ENCODE measurements at regions not wholly inside any gene's neighbourhood (a gene's known extent, or its start where the extent isn't known, plus 50 kb on each side); places are given as distances from the start of the nearest gene placed in this dataset.

GRCh38 chr18:73079920-73080319 lies 212.1 kb upstream of the NETO1 start:
- DNase-seq (ENCODE audit: low read depth in 2 of 2), result no peak
- H3K27ac ChIP-seq (ENCODE audit: insufficient read depth, low read length), result no peak overlapping the region
- H3K27me3 ChIP-seq (ENCODE audit: control insufficient read depth, insufficient read depth, low read length), result no peaks in the 10 kb centered on the region
- no peak overlapping the region for H2AFZ ChIP-seq (ENCODE audit: low read length)
- no peaks in the 10 kb centered on the region for H4K20me1 ChIP-seq (ENCODE audit: control insufficient read depth, extremely low read depth, insufficient read depth, low read length)
- H3K4me3 ChIP-seq (replicated peaks in 1 of 4; ENCODE audit: control extremely low read depth in 1 of 4, insufficient read depth in 1 of 4, low read depth in 3 of 4, low read length in 4 of 4), result no peak overlapping the region
- H3K4me2 ChIP-seq (ENCODE audit: extremely low read depth, insufficient read depth, low read length), result no peak overlapping the region
- H3K9me3 ChIP-seq (ENCODE audit: control insufficient read depth, insufficient read depth, low read depth, low read length), result no peaks in the 10 kb centered on the region
- no peaks in the 10 kb centered on the region for H3K79me2 ChIP-seq (ENCODE audit: control insufficient read depth, insufficient read depth, low read length)
- H3K36me3 ChIP-seq (ENCODE audit: control insufficient read depth, insufficient read depth, low read length), result no peaks in the 10 kb centered on the region
- no peaks in the 10 kb centered on the region for H3K4me1 ChIP-seq (ENCODE audit: control insufficient read depth, extremely low read depth, insufficient read depth, low read length)
- H3K9ac ChIP-seq (ENCODE audit: insufficient read depth, low read length), result no peak overlapping the region
- TF ChIP-seq, protein P1, sequence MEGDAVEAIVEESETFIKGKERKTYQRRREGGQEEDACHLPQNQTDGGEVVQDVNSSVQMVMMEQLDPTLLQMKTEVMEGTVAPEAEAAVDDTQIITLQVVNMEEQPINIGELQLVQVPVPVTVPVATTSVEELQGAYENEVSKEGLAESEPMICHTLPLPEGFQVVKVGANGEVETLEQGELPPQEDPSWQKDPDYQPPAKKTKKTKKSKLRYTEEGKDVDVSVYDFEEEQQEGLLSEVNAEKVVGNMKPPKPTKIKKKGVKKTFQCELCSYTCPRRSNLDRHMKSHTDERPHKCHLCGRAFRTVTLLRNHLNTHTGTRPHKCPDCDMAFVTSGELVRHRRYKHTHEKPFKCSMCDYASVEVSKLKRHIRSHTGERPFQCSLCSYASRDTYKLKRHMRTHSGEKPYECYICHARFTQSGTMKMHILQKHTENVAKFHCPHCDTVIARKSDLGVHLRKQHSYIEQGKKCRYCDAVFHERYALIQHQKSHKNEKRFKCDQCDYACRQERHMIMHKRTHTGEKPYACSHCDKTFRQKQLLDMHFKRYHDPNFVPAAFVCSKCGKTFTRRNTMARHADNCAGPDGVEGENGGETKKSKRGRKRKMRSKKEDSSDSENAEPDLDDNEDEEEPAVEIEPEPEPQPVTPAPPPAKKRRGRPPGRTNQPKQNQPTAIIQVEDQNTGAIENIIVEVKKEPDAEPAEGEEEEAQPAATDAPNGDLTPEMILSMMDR (conservative IDR thresholded peaks at IDR 0.05 in 1 of 2, IDR thresholded peaks at IDR 0.05 in 1 of 2; ENCODE audit: low read depth in 1 of 2, low read length in 2 of 2), result no peak
- TF ChIP-seq EZH2 (IDR thresholded peaks at IDR 0.05; ENCODE audit: low read length, missing control alignments), result no peak

DNA sequence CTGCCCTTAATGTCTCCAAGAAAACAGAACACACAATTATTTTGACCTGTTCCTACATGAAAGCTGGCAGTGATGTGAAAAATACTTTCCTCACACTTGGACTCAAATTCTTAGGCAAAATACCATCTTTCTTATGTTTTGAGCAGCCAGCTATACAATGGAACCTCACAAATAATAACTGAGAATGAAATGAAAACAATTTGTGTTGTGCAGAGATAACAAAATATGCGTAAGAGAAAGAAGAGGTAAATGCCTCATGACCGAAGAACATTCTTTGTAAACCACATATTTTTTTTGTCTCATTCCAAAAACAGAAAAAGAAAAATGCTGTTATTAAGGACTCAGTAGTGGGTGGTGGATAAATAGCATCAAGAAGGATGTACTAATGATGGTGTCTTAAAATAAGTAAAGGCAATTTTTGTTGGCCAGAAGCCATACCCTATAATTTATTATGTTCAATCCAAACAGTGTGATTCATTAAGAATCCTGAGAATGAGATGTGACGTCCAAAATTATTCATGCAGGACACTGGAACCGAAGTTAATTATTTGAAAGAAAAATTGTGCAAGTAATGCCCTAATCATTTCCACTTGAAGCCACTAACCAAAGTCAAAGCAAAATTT lies 193.0 kb upstream of the NETO1 start:
- DNase-seq (ENCODE audit: low read depth in 2 of 2), result peak in 1 of 2 donors; percentile 76
- H2AFZ ChIP-seq (ENCODE audit: low read length), result no peak overlapping the region
- no peak overlapping the region for H3K4me3 ChIP-seq (replicated peaks in 1 of 4; ENCODE audit: control extremely low read depth in 1 of 4, insufficient read depth in 1 of 4, low read depth in 3 of 4, low read length in 4 of 4)
- no peak overlapping the region for H3K9ac ChIP-seq (ENCODE audit: insufficient read depth, low read length)
- H3K36me3 ChIP-seq (ENCODE audit: control insufficient read depth, insufficient read depth, low read length), result no peaks in the 10 kb centered on the region
- H3K27ac ChIP-seq (ENCODE audit: insufficient read depth, low read length), result no peak overlapping the region
- H3K4me2 ChIP-seq (ENCODE audit: extremely low read depth, insufficient read depth, low read length), result no peak overlapping the region
- H4K20me1 ChIP-seq (ENCODE audit: control insufficient read depth, extremely low read depth, insufficient read depth, low read length), result no peaks in the 10 kb centered on the region
- H3K4me1 ChIP-seq (ENCODE audit: control insufficient read depth, extremely low read depth, insufficient read depth, low read length), result no peaks in the 10 kb centered on the region
- no peaks in the 10 kb centered on the region for H3K9me3 ChIP-seq (ENCODE audit: control insufficient read depth, insufficient read depth, low read depth, low read length)
- no peak for TF ChIP-seq EZH2 (IDR thresholded peaks at IDR 0.05; ENCODE audit: low read length, missing control alignments)
- TF ChIP-seq, protein P1 (conservative IDR thresholded peaks at IDR 0.05 in 1 of 2, IDR thresholded peaks at IDR 0.05 in 1 of 2; ENCODE audit: low read depth in 1 of 2, low read length in 2 of 2), result no peak
- H3K79me2 ChIP-seq (ENCODE audit: control insufficient read depth, insufficient read depth, low read length), result no peaks in the 10 kb centered on the region
- H3K27me3 ChIP-seq (ENCODE audit: control insufficient read depth, insufficient read depth, low read length), result no peaks in the 10 kb centered on the region

DNA sequence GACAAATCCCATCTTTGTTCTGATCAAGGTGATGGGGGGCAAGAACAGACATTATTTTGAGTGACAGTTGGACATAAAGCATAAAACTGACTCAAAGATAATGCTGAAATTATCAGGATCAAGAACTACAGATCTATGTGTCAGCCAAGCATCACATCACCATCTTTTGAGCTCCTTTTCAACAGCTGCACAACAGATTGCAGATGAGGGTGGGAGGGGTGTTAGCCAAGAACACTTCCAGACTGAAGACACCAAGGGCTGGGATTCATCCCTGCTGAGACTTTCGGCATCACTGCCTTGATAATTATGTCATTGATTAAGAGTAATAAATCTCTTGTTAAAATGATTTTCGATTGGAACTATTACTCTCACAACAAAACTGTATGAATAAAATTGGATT lies 191.5 kb upstream of the NETO1 start:
- no peak for TF ChIP-seq EZH2 (IDR thresholded peaks at IDR 0.05; ENCODE audit: low read length, missing control alignments)
- TF ChIP-seq, protein P1 (conservative IDR thresholded peaks at IDR 0.05 in 1 of 2, IDR thresholded peaks at IDR 0.05 in 1 of 2; ENCODE audit: low read depth in 1 of 2, low read length in 2 of 2), result no peak
- H3K4me2 ChIP-seq (ENCODE audit: extremely low read depth, insufficient read depth, low read length), result no peak overlapping the region
- DNase-seq (ENCODE audit: low read depth in 2 of 2), result no peak

More for the DNA sequence above, 191.5 kb upstream of the NETO1 start:
- H3K27me3 ChIP-seq (ENCODE audit: control insufficient read depth, insufficient read depth, low read length), result no peaks in the 10 kb centered on the region
- H3K4me3 ChIP-seq (replicated peaks in 1 of 4; ENCODE audit: control extremely low read depth in 1 of 4, insufficient read depth in 1 of 4, low read depth in 3 of 4, low read length in 4 of 4), result no peak overlapping the region
- no peak overlapping the region for H2AFZ ChIP-seq (ENCODE audit: low read length)
- no peaks in the 10 kb centered on the region for H3K9me3 ChIP-seq (ENCODE audit: control insufficient read depth, insufficient read depth, low read depth, low read length)
- H3K9ac ChIP-seq (ENCODE audit: insufficient read depth, low read length), result no peak overlapping the region
- no peak overlapping the region for H3K27ac ChIP-seq (ENCODE audit: insufficient read depth, low read length)
- no peaks in the 10 kb centered on the region for H3K36me3 ChIP-seq (ENCODE audit: control insufficient read depth, insufficient read depth, low read length)
- no peaks in the 10 kb centered on the region for H3K79me2 ChIP-seq (ENCODE audit: control insufficient read depth, insufficient read depth, low read length)
- no peaks in the 10 kb centered on the region for H3K4me1 ChIP-seq (ENCODE audit: control insufficient read depth, extremely low read depth, insufficient read depth, low read length)
- H4K20me1 ChIP-seq (ENCODE audit: control insufficient read depth, extremely low read depth, insufficient read depth, low read length), result no peaks in the 10 kb centered on the region

Measured in fibroblast of lung (primary cell).